ENCODE measurements at regions not wholly inside any gene's neighbourhood (a gene's known extent, or its start where the extent isn't known, plus 50 kb on each side); places are given as distances from the start of the nearest gene placed in this dataset.

- TF ChIP-seq EZH2 (IDR thresholded peaks at IDR 0.05; ENCODE audit: low read length, missing control alignments) (no peak), CTCF (conservative IDR thresholded peaks at IDR 0.05 in 1 of 2, IDR thresholded peaks at IDR 0.05 in 1 of 2; ENCODE audit: low read depth in 1 of 2, low read length in 2 of 2) (no peak)
Observed at GRCh38 chr11:57123590-57123989, 58.2 kb upstream of the LRRC55 start.
